Activated T-cell treated with anti-CD3 and anti-CD28 coated beads, Interleukin-2, amount 50 U/mL, for 72 hours (primary cell): ENCODE measurements at regions not wholly inside any gene's neighbourhood (a gene's known extent, or its start where the extent isn't known, plus 50 kb on each side); places are given as distances from the start of the nearest gene placed in this dataset.

Experiments
- ATAC-seq, 2 donors: fragments of 150-1000 bp; cut with Tn5 transposase; replicated peaks in 1 of 2; 2 replicates each; pipeline ENCODE4 v1.10.0; 2021; ENCODE audit warnings: moderate library complexity in 2 of 2, mild to moderate bottlenecking in 1 of 2
- DNase-seq, 2 donors: peaks; one replicate each; pipeline ENCODE4 v3.0.0; 2021 to 2022; ENCODE audit warnings: mixed read lengths in 1 of 2
- H3K27ac Mint-ChIP-seq: one replicate; pipeline ENCODE4 v1.8.0; 2022; ENCODE audit warnings: mild to moderate bottlenecking, moderate library complexity, mixed read lengths
- H3K27me3 Mint-ChIP-seq: one replicate; pipeline ENCODE4 v1.8.0; 2022; ENCODE audit warnings: low read depth, mixed read lengths
- H3K36me3 Mint-ChIP-seq, 2 donors: one replicate each; pipeline ENCODE4 v1.8.0; 2022; ENCODE audit warnings: mixed read lengths in 2 of 2, mild to moderate bottlenecking in 1 of 2; ENCODE audit not compliant: insufficient read depth in 2 of 2
- H3K4me1 Mint-ChIP-seq: one replicate; pipeline ENCODE4 v1.8.0; 2022; ENCODE audit warnings: low read depth, mixed read lengths
- H3K4me3 Mint-ChIP-seq, 2 donors: one replicate each; pipeline ENCODE4 v1.8.0; 2022; ENCODE audit warnings: mild to moderate bottlenecking in 2 of 2, mixed read lengths in 2 of 2, moderate library complexity in 2 of 2
- H3K9me3 Mint-ChIP-seq, 2 donors: one replicate each; pipeline ENCODE4 v1.8.0; 2022; ENCODE audit warnings: mixed read lengths in 2 of 2

DNA sequence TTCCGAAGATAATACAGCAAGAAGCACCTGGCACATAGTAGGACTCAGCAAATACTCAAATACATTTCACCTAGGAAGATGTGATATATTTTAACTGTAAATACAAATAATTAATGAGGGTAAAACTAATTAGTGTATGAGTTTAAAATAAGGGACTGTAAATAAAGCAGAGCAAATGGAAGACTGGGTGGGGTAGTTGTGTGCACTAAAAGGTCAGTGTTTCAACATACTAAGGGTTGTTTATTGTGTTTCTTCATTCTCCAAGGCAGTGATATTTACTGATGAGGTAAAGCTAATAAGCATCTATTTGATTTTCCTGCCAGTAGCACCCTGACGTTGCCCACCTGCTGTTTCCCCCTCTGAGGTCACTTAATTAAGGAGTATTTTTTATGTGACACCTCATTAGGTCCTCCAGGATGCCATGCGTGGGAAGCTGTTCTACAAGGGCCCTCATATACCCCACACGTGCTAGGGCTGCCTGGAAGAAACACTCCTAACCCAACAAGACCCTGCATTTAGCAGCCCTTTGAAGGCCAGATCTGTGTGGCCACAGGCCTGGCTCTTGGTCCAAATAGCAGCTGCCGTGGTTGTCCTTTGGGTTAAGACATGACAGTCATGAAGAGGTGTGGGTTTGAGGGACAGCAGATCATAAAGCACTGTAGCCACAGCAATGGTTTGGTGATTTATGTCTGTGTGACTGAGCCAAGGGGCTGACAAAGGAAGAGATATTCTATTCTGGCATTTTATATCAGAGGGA is 97.5 kb upstream of the RPS23 start:
- DNase-seq (no peak), ATAC-seq (no peak)
- Mint-ChIP-seq H3K9me3 (peaks cover 2 to 13% of the 10 kb centered on the region in 2 donors), H3K27me3 (no peaks in the 10 kb centered on the region), H3K27ac (peak overlapping the region; percentile 68), H3K4me3 (no peak overlapping the region), H3K36me3 (peaks cover 3 to 13% of the 10 kb centered on the region in 2 donors), H3K4me1 (peaks cover 30% of the 10 kb centered on the region)

DNA sequence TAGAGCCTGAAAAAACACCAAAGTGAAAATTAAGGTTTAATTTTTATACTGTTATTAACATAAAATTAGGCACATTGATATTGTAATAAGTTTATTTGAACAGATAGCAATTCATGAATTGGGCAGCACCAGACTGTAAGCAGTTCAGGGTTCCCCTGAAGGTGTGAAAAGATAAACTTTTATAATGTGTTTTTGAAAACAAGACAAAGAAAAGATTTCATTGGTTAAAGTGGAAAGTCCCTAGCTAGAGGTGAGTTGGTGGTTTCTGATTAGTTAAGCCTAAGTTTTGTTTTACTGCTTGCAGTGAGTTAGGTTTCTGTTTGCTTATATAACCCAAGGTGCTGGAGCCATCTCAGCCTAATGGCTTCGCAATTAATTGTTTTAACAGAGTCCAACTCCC is 96.5 kb upstream of the RPS23 start:
- Mint-ChIP-seq H3K4me1 (peaks cover 30% of the 10 kb centered on the region), H3K27me3 (no peaks in the 10 kb centered on the region), H3K36me3 (peaks cover 3 to 11% of the 10 kb centered on the region in 2 donors), H3K4me3 (peak overlapping the region in 1 of 2 donors; percentile 17), H3K9me3 (peaks cover 2 to 10% of the 10 kb centered on the region in 2 donors), H3K27ac (peak overlapping the region; percentile 68)
- ATAC-seq = peak; percentile 75 to 79
- no peak for DNase-seq

DNA sequence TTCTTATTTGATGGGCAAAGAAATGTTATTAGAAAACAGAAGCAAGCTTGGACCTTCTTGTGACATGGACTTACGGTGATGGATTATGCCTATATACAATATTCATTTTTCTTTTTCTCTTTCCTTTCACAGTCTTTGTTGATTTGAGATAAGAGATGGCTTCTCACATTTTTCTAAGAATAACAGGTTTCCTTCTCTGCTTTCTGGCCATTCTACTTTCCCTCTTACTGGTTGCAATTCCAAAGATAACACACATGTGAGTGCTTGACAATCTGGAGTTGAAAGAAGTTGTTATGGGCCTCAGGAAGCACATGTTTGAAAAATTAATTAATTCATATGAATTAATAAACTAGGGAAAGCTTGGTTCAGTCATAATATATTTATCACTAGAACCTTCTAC is 89.8 kb upstream of the RPS23 start:
- no peak overlapping the region for H3K27ac Mint-ChIP-seq
- H3K9me3 Mint-ChIP-seq = no peaks in the 10 kb centered on the region
- peaks cover under 1 to 1% of the 10 kb centered on the region in 2 donors for H3K36me3 Mint-ChIP-seq
- peaks cover 21% of the 10 kb centered on the region for H3K27me3 Mint-ChIP-seq
- H3K4me1 Mint-ChIP-seq = peaks cover 19% of the 10 kb centered on the region
- ATAC-seq = no peak
- H3K4me3 Mint-ChIP-seq = no peak overlapping the region
- no peak for DNase-seq

DNA sequence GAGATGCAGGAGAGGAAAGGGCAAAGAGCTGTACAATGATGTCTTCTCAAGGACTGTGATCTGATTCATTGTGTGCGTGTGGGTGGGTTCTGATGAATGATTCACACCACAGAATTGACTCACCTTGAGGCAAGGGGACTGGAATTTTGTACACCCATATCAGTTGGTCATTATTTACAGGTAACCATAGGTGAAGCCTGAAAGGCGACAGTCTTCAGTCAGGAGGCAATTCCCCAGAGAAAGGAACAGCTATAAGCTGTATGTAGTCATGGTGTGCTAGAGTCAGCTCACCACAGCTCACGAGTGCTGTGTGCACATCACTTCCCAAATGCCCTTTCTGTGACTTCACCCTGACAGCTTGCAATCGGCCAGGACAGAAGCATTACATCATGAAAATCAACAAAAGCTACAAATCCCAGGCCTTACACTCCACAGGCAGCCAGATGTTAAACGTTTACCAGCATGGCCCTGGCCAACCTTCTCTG is 87.6 kb upstream of the RPS23 start:
- H3K4me1 Mint-ChIP-seq = peaks cover 23% of the 10 kb centered on the region
- no peaks in the 10 kb centered on the region for H3K9me3 Mint-ChIP-seq
- H3K36me3 Mint-ChIP-seq = peaks cover 0 to 1% of the 10 kb centered on the region in 2 donors
- H3K27ac Mint-ChIP-seq = no peak overlapping the region
- DNase-seq = peak; percentile 68 to 74
- ATAC-seq = peak; percentile 96 to 97
- peak overlapping the region; percentile 19 to 54 for H3K4me3 Mint-ChIP-seq
- H3K27me3 Mint-ChIP-seq = peaks cover 30% of the 10 kb centered on the region

DNA sequence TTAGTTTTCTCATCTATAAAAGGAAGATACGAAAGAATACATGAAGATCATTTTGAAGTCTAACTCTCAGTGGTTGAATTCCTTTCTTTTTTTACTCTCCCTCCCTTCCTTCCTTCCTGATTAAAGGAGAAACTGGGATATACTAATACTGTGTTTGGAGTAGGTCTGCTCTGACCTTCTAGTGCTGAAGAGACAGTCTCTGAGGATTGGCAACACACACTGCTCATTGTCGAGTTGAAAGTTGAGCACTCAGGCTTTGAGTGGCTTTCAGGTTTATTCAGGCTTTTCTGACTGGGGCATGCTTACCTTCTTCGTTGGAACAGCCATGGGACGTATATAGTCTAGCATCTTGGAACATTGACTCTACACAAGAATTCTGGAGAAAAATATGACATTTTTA is 86.9 kb upstream of the RPS23 start:
- peak overlapping the region; percentile 19 to 54 for H3K4me3 Mint-ChIP-seq
- peaks cover 30% of the 10 kb centered on the region for H3K27me3 Mint-ChIP-seq
- DNase-seq (no peak), ATAC-seq (no peak)
- peaks cover 0 to 1% of the 10 kb centered on the region in 2 donors for H3K36me3 Mint-ChIP-seq
- no peaks in the 10 kb centered on the region for H3K9me3 Mint-ChIP-seq
- H3K4me1 Mint-ChIP-seq = peaks cover 29% of the 10 kb centered on the region
- H3K27ac Mint-ChIP-seq = peak overlapping the region; percentile 48

DNA sequence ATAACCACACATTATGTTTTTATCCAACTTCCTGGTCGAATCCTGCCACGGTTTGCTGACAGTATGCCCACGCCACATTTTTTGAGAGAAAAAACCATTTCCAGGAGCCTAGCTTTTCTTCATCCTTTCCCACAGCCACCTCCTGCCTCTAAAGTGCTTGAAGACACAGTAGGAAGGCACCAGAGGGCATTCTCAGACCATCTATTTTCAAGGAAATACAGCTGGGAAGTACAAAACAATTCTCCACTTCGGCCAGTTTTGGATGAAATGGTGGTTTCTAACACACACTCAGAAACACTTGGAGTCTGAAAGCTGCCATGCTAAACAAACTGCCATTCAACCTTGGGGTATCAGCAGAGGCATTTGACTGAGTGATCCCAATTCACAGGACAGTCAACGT is 86.3 kb upstream of the RPS23 start:
- H3K27me3 Mint-ChIP-seq = peaks cover 30% of the 10 kb centered on the region
- no peak overlapping the region for H3K27ac Mint-ChIP-seq
- peaks cover 0 to 1% of the 10 kb centered on the region in 2 donors for H3K36me3 Mint-ChIP-seq
- H3K9me3 Mint-ChIP-seq = no peaks in the 10 kb centered on the region
- peaks cover 29% of the 10 kb centered on the region for H3K4me1 Mint-ChIP-seq
- H3K4me3 Mint-ChIP-seq = no peak overlapping the region
- DNase-seq (no peak), ATAC-seq (no peak)

DNA sequence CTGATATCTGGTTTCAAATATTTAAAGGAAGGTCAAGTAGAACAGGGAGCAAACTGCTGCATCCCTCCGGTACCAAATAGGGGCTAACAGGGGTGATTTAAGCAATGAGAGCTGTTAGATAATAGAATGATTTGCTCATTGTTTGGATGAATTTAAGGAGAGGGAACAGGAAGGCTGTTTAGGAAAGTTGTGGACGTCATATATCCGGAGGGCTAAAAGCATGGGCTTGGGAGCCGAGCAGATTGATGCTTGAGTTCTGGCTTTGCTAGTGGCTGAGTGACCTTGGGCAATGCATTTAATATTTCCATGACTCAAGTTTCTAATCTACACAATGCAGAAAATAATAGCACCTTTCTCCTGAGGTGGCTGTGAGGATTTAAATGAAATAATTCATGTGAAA is 85.4 kb upstream of the RPS23 start:
- no peak for DNase-seq
- no peak for ATAC-seq
- Mint-ChIP-seq H3K27me3 (peaks cover 30% of the 10 kb centered on the region), H3K9me3 (no peaks in the 10 kb centered on the region), H3K4me1 (peaks cover 35% of the 10 kb centered on the region), H3K4me3 (no peak overlapping the region), H3K36me3 (no peaks in the 10 kb centered on the region), H3K27ac (no peak overlapping the region)

DNA sequence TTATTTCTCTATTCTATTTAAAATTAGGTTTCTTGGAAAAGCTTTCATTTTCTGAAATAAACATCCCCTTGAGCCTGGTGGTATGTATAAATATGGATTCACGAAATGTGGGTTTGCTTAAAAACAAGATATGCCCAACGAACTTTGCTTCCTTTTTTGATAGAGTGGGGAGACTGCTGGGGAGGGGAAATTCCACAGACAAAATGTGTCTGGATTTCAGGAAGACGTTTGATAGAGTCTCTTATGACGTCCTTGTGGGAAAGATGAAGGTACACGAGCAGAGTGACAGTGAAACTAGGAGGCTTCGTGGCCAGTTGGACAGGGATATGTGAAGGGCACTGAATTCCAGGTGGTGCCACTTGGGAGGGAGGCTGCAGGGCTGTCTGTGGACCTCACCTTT is 84.5 kb upstream of the RPS23 start:
- Mint-ChIP-seq H3K36me3 (no peaks in the 10 kb centered on the region), H3K9me3 (no peaks in the 10 kb centered on the region), H3K4me3 (no peak overlapping the region), H3K27me3 (peaks cover 30% of the 10 kb centered on the region), H3K4me1 (peaks cover 44% of the 10 kb centered on the region), H3K27ac (no peak overlapping the region)
- ATAC-seq = no peak
- no peak for DNase-seq

DNA sequence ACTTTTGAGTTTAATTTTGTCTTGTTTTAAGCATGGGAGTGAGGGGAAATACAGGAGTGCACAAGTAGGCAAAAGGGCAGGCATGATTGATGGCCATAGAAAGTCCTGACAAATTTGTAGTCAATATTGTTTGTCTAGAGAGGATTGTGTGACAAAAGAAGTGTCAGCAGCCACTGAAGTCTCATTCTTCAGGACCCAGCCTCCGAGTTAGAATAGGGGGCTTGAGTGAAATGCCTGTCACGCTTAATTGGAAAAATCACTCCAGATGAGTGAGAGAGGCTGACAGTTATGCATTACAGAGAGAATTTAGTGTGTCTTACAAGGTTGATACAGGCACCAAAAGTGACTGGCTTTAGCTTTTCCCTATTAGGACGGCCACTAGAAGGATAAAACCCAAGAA is 81.9 kb upstream of the RPS23 start:
- DNase-seq (no peak), ATAC-seq (no peak)
- Mint-ChIP-seq H3K9me3 (no peaks in the 10 kb centered on the region), H3K27me3 (peaks cover 24% of the 10 kb centered on the region), H3K4me3 (peak overlapping the region in 1 of 2 donors; percentile 13), H3K4me1 (peaks cover 50% of the 10 kb centered on the region), H3K27ac (no peak overlapping the region), H3K36me3 (no peaks in the 10 kb centered on the region)

DNA sequence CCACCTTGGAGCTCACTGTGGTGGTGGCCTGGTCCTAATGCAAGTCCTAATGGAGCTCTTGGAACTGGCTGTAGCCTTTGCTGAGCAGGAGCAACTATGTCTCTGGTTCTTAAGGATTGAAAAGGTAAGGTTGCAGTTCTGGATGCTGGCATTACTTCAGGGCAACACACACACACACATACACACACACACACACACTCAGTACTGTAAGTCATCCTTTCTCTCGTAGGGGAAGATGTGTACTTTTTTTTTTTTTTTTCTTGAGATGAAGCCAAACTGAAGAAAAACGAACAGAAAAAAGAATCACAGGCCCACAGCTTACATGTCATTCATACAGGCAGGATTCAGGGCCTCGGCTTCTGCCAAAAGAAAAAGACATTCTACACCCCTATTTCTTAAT is 81.1 kb upstream of the RPS23 start:
- no peaks in the 10 kb centered on the region for H3K36me3 Mint-ChIP-seq

DNA sequence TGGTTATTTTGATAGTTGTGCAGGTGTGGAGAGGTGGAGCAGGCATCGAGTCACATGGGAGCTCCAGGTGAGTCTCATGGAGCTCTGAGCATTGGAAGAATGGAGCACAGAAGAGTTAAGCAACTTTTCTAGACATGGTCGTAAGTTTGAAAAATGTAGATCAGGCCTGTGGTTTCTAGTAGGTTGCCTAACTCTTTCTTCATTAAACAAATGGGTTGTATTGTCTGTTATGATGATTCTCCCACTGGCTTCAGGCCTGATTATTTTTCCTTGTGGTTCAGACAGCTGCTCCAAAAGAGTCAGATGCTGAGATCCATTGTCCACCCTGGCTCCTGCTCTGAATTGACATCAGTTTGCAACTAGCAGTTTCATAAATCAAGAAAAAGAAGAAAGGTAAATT is 80.3 kb upstream of the RPS23 start:
- Mint-ChIP-seq H3K4me1 (peaks cover 59% of the 10 kb centered on the region), H3K27me3 (peaks cover 14% of the 10 kb centered on the region), H3K9me3 (no peaks in the 10 kb centered on the region), H3K4me3 (peak overlapping the region in 1 of 2 donors; percentile 63), H3K36me3 (no peaks in the 10 kb centered on the region), H3K27ac (peak overlapping the region; percentile 82)
- no peak for DNase-seq
- ATAC-seq = no peak

More for the DNA sequence above, 81.1 kb upstream of the RPS23 start:
- H3K27me3 Mint-ChIP-seq = peaks cover 17% of the 10 kb centered on the region
- no peak overlapping the region for H3K27ac Mint-ChIP-seq
- H3K4me1 Mint-ChIP-seq = peaks cover 51% of the 10 kb centered on the region
- DNase-seq (no peak), ATAC-seq (no peak)
- H3K4me3 Mint-ChIP-seq = no peak overlapping the region
- no peaks in the 10 kb centered on the region for H3K9me3 Mint-ChIP-seq

DNA sequence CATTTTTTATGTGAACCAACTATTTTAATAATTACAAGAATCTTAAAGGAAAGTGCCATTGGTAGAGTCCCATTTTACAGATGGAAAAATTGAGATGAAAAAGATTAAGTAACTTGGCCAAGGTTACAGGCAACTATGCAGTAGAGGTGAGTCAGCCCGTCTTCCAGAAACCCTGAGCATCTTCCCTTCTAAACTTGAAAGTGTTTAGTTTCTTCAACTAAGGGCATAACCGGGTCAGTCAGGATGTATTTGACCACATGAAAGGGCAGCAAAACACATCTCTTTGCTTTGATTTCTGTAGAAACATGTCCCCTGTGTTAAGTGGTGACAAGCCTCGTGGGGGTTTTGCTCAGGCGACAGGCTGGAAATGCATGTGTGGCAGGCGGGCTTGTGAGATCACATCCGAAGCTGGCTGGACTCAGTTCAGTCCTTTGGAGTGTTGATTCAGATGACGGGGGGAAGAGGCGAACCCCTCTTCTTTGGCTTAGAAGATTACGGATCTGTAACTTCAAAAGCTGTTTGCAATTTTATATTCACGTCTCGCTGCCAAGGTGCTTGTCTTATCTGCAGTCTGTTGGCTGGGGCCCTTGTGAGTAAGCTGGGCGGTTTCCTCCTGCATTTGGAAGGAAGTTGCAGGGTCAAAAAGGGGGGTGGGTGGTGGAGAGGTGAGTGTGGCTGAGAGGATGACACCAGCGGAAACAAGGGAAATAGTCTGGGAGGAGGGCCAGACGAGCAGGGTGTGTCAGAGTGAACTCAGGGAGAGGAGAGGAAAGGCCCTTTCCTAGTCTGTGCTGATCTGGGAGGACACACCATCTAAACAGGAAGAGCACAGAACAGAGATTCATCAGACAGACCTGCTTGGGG is 78.9 kb upstream of the RPS23 start:
- Mint-ChIP-seq H3K4me3 (peak overlapping the region; percentile 63 to 67), H3K9me3 (no peaks in the 10 kb centered on the region), H3K36me3 (no peaks in the 10 kb centered on the region), H3K4me1 (peaks cover 59% of the 10 kb centered on the region), H3K27ac (peak overlapping the region; percentile 82), H3K27me3 (no peaks in the 10 kb centered on the region)
- peak; percentile 85 to 88 for ATAC-seq
- peak; percentile 76 to 87 for DNase-seq

DNA sequence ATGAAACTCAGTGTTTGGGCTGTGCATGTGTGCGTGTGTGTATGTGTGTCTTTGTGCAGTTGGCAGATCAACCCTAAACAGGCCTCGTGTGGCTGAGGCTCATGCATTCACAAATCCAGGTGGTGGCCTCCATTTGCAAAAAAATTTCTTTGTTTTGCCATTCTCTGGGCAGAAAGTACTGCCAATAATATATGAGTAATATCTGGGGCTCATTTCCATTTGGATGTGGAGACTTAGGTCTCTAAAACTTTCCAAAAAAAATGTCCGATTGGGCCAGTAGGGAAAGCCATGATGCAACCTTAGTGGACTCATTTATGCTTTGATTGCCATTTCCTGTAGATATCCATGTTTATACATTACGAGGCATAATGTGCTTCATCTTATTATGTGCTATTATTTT is 77.9 kb upstream of the RPS23 start:
- H3K4me3 Mint-ChIP-seq = no peak overlapping the region
- no peak overlapping the region for H3K27ac Mint-ChIP-seq
- ATAC-seq (no peak), DNase-seq (no peak)
- H3K9me3 Mint-ChIP-seq = no peaks in the 10 kb centered on the region
- no peaks in the 10 kb centered on the region for H3K27me3 Mint-ChIP-seq
- H3K4me1 Mint-ChIP-seq = peaks cover 58% of the 10 kb centered on the region
- H3K36me3 Mint-ChIP-seq = no peaks in the 10 kb centered on the region
